A549 (cell line): ENCODE measurements at regions not wholly inside any gene's neighbourhood (a gene's known extent, or its start where the extent isn't known, plus 50 kb on each side); places are given as distances from the start of the nearest gene placed in this dataset.
"Not testable (repeated sequence)": the region's sequence is repeated elsewhere in the genome, so short reads cannot be mapped to it uniquely, and the experiment has no call there.

ENCODE experiments used
- ATAC-seq, 2 experiments: fragments of 200-7000 bp in 1 of 2; fragments of >200 bp in 1 of 2; cut with Nextera tagmentation in 1 of 2; cut with Tn5 transposase in 1 of 2; 3 replicates each; pipeline versions ENCODE4 v1.8.0 to v1.9.1; 2018 to 2020; ENCODE audit warnings: mild to moderate bottlenecking in 1 of 2, moderate library complexity in 1 of 2
- CTCF ChIA-PET: fragments of 300-600 bp; sonication (Branson Sonifier 250); formaldehyde crosslinking; extraction: SDS; loops from one replicate; lab custom pipeline; 2021; ENCODE audit warnings: antibody characterized with exemption, inconsistent platforms; lab: Yijun Ruan, JAX
- POLR2A ChIA-PET: fragments of 350-600 bp; formaldehyde crosslinking; extraction: SDS; loops from one replicate; lab custom pipeline; 2021; ENCODE audit warnings: antibody characterized with exemption, inconsistent platforms; lab: Yijun Ruan, JAX
- DNase-seq, 2 experiments: peaks; one replicate each; pipeline versions ENCODE4 v3.0.0 to v3.0.0-alpha.2; 2011 to 2016; ENCODE audit warnings: low read depth in 1 of 2, low spot score in 1 of 2
- FAIRE-seq: peaks from 2 replicates; lab custom pipeline; 2011; peaks lifted over from hg19 to GRCh38; lab: Jason Lieb, UNC
- H3K27ac ChIP-seq, 2 experiments: fragments of >200 bp; sonication (Bioruptor Twin); formaldehyde crosslinking; 3 replicates each; pipeline ENCODE4 v1.5.1; 2016 to 2017
- H3K4me1 ChIP-seq: fragments of >200 bp; sonication (Bioruptor Twin); formaldehyde crosslinking; 3 replicates; pipeline ENCODE4 v1.6.1; 2016
- H3K4me2 ChIP-seq: fragments of >200 bp; sonication (Bioruptor Twin); formaldehyde crosslinking; 3 replicates; pipeline ENCODE4 v1.6.1; 2016
- H3K4me3 ChIP-seq: fragments of >200 bp; sonication (Bioruptor Twin); formaldehyde crosslinking; 3 replicates; pipeline ENCODE4 v1.5.1; 2016
- H3K9me3 ChIP-seq: fragments of >200 bp; sonication (Bioruptor Twin); formaldehyde crosslinking; 3 replicates; pipeline ENCODE4 v1.6.1; 2016
- CHD2 ChIP-seq: fragments of 150-350 bp; IDR thresholded peaks from 2 replicates; pipeline ENCODE4 v1.6.1; 2014; ENCODE audit warnings: low read length; ENCODE audit not compliant: partially characterized antibody
- ELK1 ChIP-seq: fragments of 150-350 bp; IDR thresholded peaks from 2 replicates; pipeline ENCODE4 v1.6.1; 2014; ENCODE audit warnings: low read depth, mild to moderate bottlenecking, low read length
- EP300 ChIP-seq, 2 experiments: fragments of >200 bp; sonication (Bioruptor Twin); formaldehyde crosslinking; IDR thresholded peaks; 2 replicates in 1 of 2; 3 replicates in 1 of 2; pipeline ENCODE4 v1.6.1; 2016 to 2017
- FOSL2 ChIP-seq, 2 experiments: fragments of 450-650 bp in 1 of 2; fragments of >200 bp in 1 of 2; sonication (Bioruptor Twin) in 1 of 2; formaldehyde crosslinking; IDR thresholded peaks; 2 replicates each; pipeline versions ENCODE4 v1.5.0 to v1.6.1; 2016 to 2020; ENCODE audit warnings: mild to moderate bottlenecking in 1 of 2, moderate library complexity in 1 of 2
- HDAC2 ChIP-seq: fragments of 200-600 bp; sonication (generic); IDR thresholded peaks from 2 replicates; pipeline ENCODE4 v1.6.1; 2016
- HOXB5 ChIP-seq: fragments of 250-450 bp; sonication (Bioruptor Pico); IDR thresholded peaks from 2 replicates; pipeline ENCODE4 v1.5.0; 2020; ENCODE audit warnings: mild to moderate bottlenecking, moderate library complexity
- JUN ChIP-seq, 2 experiments: fragments of >200 bp; sonication (Bioruptor Twin); formaldehyde crosslinking; IDR thresholded peaks; 2 replicates in 1 of 2; 3 replicates in 1 of 2; pipeline ENCODE4 v1.6.1; 2016 to 2017
- JUNB ChIP-seq: fragments of >200 bp; sonication (Bioruptor Twin); formaldehyde crosslinking; IDR thresholded peaks from 2 replicates; pipeline ENCODE4 v1.6.1; 2016
- KDM5A ChIP-seq: fragments of 200-600 bp; sonication (generic); IDR thresholded peaks from 2 replicates; pipeline ENCODE4 v1.6.1; 2016; ENCODE audit warnings: antibody characterized with exemption, mild to moderate bottlenecking
- MAZ ChIP-seq: fragments of 150-350 bp; IDR thresholded peaks from 2 replicates; pipeline ENCODE4 v1.6.1; 2014; ENCODE audit warnings: antibody characterized with exemption, low read depth, low read length, borderline replicate concordance
- NPAS2 ChIP-seq: fragments of 250-450 bp; sonication (Bioruptor Pico); IDR thresholded peaks from 2 replicates; pipeline ENCODE4 v1.8.0; 2022; ENCODE audit warnings: mild to moderate bottlenecking, moderate library complexity, borderline replicate concordance
- POLR2AphosphoS2 ChIP-seq: conservative IDR thresholded peaks from 2 replicates; pipeline ENCODE4 v1.6.1; 2012; ENCODE audit warnings: low read length, improper control_type of control experiment, inconsistent platforms
- SMC3 ChIP-seq: fragments of >200 bp; sonication (Bioruptor Twin); formaldehyde crosslinking; IDR thresholded peaks from 3 replicates; pipeline ENCODE4 v1.6.1; 2018; ENCODE audit warnings: inconsistent platforms
- ZC3H11A ChIP-seq: fragments of 450-650 bp; IDR thresholded peaks from 2 replicates; pipeline ENCODE4 v1.6.1; 2014; ENCODE audit warnings: antibody characterized with exemption, mild to moderate bottlenecking
- WGBS: methylation state at CpG from one replicate; pipeline ENCODE4 v1.1.6; 2017; ENCODE audit errors: missing lambda C conversion rate; 5-methylcytosine and 5-hydroxymethylcytosine counted together
- TF ChIP-seq, protein P1 (sequence below): fragments of 250-450 bp; sonication (Bioruptor Pico); IDR thresholded peaks from 2 replicates; pipeline ENCODE4 v1.5.0; 2020; ENCODE audit warnings: low read depth, mild to moderate bottlenecking, moderate library complexity

- POLR2A ChIA-PET = no interaction called here
- DNase-seq (no peak), FAIRE-seq (no peak), ATAC-seq (no peak)
- H3K27ac ChIP-seq = peak overlapping the region; percentile 17 to 63; a peak in 2 of 6 replicates
- 0 out of 3 replicates have a peak, but pooled peaks cover 2% of the 10 kb centered on the region for H3K9me3 ChIP-seq
- H3K4me2 ChIP-seq = no peak overlapping the region
- WGBS = 75% methylated on average over 7 of the region's 8 CpGs
- TF ChIP-seq POLR2AphosphoS2 (no peak), ZC3H11A (no peak), ELK1 (no peak), HDAC2 (no peak), EP300 (IDR thresholded peaks at IDR 0.05) (no peak), MAZ (no peak), NPAS2 (CRISPR knock-in tag) (no peak), KDM5A (no peak)
- TF ChIP-seq, protein P1, sequence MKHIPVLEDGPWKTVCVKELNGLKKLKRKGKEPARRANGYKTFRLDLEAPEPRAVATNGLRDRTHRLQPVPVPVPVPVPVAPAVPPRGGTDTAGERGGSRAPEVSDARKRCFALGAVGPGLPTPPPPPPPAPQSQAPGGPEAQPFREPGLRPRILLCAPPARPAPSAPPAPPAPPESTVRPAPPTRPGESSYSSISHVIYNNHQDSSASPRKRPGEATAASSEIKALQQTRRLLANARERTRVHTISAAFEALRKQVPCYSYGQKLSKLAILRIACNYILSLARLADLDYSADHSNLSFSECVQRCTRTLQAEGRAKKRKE (CRISPR knock-in tag) = no peak
- peaks cover 24% of the 10 kb centered on the region for H3K4me1 ChIP-seq
- CTCF ChIA-PET = interaction anchor here (1.6 kb wide), 1 partner anchor 9 kb away, joined by 6 read pairs; no protein-coding TSS in a partner anchor
- H3K4me3 ChIP-seq = no peak overlapping the region
Measured at GRCh38 chr18:9022397-9023155, 79.9 kb upstream of the NDUFV2 start.

- WGBS = 96% methylated on average over 8 of the region's 18 CpGs
- H3K4me3 ChIP-seq, H3K4me2 ChIP-seq, FAIRE-seq, ATAC-seq, POLR2A ChIA-PET, DNase-seq, H3K9me3 ChIP-seq, H3K27ac ChIP-seq: not testable (repeated sequence)
- H3K4me1 ChIP-seq = peaks cover 15% of the 10 kb centered on the region; the same call in 2 of the 3 replicates
- CTCF ChIA-PET = interaction anchor here (0.6 kb wide), 1 partner anchor 301 kb away, joined by 3 read pairs; no protein-coding TSS in a partner anchor
Measured at GRCh38 chr18:9024031-9024646, 78.4 kb upstream of the NDUFV2 start.

- no peaks in the 10 kb centered on the region for H3K9me3 ChIP-seq
- peak; percentile 13 to 58 for DNase-seq
- peak overlapping the region; percentile 27; the same call in 2 of the 3 replicates for H3K4me2 ChIP-seq
- no peak overlapping the region for H3K4me3 ChIP-seq
- H3K4me1 ChIP-seq = peaks cover 15% of the 10 kb centered on the region; the same call in 2 of the 3 replicates
- CTCF ChIA-PET = no interaction called here
- 28% methylated on average over 4 of the region's 4 CpGs for WGBS
- no peak for FAIRE-seq
- peak; percentile 50 to 68; a peak in 4 of 6 replicates for ATAC-seq
- POLR2A ChIA-PET = no interaction called here
- TF ChIP-seq HOXB5 (CRISPR knock-in tag) (peak; percentile 56; the same call in 1 of the 2 replicates), CHD2 (no peak), FOSL2 (IDR thresholded peaks at IDR 0.05) (no peak), FOSL2 (CRISPR knock-in tag; IDR thresholded peaks at IDR 0.05) (peak; percentile 7; the same call in 1 of the 2 replicates), JUN (IDR thresholded peaks at IDR 0.05) (0 out of 5 replicates have a peak, but pooled peaks of 1 of the 2 experiments have one; percentile 26), JUNB (peak; percentile 50), SMC3 (no peak)
- no peak overlapping the region for H3K27ac ChIP-seq
Measured at GRCh38 chr18:9025091-9025838, 77.2 kb upstream of the NDUFV2 start.
